Germinal center (tissue), 1 donor: ENCODE measurements at regions not wholly inside any gene's neighbourhood (a gene's known extent, or its start where the extent isn't known, plus 50 kb on each side); places are given as distances from the start of the nearest gene placed in this dataset.

ENCODE experiments used
- DNase-seq: peaks from one replicate; pipeline ENCODE4 v3.0.0; 2012; ENCODE audit warnings: mixed read lengths, low spot score

DNA sequence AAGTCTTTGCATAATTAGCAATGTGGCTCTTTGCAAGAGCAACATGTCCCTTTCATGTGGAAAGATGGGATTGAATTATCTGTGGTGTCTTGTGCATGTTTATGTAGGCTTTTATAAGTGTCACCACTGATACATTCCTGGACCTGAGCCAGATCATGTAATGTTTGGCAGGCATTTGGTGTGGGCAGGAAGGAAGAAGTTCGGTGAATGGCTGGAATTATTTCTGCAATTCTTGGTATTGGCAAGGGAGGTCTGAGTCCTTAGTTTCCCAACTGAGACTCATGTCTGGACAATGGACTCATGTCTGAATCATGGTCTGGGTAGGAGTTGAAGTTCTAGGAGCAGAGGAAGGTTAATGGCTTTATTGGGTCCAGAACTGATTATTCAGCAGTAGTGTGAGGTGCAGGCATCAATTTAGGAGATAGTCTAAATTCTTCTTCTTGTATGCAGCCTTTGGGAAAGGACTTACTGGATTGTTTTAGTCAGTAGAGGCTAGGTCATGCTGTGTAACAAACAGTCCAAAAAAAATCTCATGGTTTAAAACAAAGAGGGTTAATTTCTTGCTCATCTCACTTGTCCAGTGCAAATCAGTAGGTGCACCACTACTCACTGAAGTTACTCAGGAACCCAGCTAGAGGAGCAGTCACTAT is 186.5 kb upstream of the LHX5 start:
- no peak for DNase-seq

DNA sequence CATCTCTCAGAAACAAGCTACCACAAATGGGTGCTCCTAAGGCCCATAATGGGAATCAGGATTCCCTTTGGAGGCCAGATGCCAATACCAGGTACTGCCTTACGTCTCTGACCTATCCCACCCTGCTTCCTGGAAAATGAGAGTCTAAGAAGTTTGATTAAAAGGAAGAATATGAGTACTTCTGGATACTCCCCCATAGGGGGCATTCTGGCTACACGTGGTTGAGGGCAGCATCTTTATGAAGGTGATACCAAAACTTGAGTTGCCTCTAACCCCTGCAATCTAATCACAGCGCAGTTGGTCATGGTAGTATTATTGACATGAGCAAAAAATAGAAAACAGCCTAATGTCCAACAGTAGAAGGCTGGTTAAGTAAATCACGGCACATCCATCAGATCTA is 184.2 kb upstream of the LHX5 start:
- DNase-seq, result no peak

DNA sequence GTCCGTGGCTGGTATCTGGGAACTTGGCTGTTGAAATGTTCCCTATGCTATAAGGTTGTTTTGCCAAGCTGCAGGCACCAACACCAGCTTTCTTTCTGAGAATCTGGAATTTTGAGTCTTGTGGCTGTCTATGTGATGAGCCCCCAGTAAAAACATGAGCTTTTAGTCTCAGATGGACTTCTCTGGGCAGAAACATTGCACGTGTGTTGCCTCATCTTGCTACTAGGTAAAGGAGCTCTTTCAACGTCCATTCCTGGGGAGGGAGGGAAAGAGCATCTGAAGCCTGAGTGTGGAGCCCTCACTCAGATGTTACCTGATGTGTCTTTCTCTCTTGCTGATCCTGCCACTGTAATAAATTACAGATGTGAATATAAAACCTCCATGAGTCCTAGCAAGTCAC is 183.8 kb upstream of the LHX5 start:
- no peak for DNase-seq

DNA sequence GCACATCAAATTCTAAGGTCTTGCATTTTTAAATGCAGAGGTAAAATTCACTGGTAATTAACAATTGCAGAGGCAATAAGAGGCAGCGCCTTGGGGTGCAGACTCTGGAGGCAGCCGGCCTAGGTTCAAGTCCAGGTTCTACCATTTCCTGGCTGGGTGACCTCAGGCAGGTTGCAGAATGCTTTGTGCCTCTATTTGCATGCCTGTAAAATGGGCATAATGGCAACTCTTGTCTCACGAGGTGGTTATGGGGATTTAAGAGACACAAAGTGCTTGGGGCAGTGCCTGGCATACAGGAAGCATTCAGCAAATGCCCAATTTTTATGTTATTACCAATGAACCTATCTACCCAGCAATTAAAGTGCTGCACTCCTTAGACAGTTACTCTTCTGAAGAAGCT is 180.0 kb upstream of the LHX5 start:
- DNase-seq, result no peak

DNA sequence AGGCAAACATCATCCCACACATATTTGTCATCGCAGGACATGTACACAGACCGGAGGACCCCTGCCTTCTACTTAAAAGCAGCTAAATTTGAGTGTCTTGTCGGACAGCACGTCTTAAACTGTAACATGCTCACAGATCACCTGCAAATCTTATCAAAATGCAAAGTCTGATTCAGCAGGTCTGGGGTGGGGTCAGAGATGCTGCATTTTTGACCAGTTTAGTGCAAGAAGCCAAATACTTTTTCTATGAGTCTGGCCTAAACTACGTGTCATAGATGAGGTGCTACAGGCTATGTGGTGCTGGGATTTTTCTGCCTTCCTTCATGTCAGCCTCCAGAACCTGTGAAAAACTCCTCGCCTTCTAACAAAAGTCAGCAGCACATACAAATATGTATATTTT is 178.8 kb upstream of the LHX5 start:
- no peak for DNase-seq

DNA sequence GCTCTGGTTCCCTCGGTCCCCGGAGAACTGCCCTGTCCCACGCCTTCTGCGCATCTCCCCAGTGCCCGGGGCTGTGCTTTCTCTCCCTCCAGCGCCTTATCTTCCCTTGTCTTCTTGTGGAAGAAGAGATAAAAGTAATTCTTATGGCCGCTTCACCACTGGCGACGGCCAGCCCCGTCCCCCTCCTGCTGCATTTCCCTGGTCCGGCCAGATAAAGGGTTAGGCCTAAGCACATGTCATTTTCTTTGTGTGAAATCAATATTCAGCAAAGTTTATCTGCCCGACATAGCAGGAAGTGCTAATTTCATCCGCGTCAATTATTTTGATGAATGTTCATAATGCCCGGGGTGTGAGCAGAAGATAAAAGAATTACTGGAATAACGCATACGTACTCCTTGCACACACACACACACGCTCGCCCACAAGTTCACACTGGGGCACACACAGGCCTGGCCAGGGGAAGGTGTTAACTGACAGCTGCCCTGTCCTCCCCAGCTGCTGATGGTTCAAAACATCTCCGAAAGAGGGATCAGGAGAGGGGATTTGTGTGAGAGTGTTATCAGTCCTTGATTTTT is 177.7 kb upstream of the LHX5 start:
- DNase-seq, result no peak

DNA sequence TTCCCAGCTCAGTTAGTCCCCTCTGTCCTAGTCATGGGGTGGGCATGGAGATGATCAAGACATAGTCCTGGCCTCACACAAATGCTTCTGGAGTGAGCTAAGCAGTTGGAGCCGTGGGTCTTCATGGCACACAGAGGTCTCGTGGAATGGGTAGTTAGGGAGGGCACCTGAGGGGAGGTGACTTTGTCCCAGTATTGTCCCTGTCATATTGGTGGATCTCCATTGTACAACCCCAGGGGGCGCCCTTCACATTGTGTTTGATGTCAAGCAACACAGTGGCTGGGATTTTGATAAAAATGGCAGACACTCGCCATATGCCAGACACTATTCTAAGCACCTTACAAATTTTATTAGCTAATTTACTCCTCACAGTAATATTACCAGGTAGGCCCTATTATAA is 175.4 kb upstream of the LHX5 start:
- DNase-seq, result no peak

DNA sequence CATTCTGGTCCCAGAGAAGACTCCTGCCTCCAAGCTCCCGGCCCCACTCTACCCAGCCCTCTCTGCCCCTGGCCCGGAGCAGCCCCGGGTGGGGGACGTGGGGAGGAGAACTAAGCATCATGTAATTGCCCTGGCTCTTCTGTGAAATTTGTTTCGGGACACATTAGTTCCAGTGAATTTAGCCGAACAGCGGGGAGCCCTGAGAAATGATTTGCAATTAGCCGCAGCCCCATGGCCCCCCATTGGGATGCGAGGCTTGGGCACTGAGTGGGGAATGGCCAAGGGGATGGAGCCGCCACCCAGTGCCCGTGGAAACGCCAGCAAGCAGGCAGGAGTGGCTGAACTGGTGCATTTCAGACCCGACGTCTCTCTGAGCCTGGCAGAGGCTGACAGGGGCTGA is 173.9 kb upstream of the LHX5 start:
- no peak for DNase-seq

DNA sequence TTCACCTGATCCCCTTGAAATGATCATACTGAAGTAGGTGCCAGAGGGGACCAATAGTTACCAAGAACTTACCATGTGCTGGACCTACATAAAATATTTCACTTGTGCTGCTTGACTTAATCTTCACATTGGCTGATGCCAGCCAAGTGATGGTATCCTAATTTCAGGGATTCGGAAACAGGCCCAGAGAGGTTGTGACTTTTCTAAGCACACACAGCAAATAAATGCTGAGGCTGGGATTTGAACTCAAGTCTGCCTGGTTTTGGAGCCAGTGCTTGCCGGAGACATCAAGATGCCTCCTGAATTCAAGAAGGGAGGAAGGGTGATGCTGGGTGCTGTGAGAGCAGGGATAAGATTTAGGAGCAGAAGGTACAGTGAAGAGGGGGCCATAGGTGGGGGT is 173.5 kb upstream of the LHX5 start:
- no peak for DNase-seq

DNA sequence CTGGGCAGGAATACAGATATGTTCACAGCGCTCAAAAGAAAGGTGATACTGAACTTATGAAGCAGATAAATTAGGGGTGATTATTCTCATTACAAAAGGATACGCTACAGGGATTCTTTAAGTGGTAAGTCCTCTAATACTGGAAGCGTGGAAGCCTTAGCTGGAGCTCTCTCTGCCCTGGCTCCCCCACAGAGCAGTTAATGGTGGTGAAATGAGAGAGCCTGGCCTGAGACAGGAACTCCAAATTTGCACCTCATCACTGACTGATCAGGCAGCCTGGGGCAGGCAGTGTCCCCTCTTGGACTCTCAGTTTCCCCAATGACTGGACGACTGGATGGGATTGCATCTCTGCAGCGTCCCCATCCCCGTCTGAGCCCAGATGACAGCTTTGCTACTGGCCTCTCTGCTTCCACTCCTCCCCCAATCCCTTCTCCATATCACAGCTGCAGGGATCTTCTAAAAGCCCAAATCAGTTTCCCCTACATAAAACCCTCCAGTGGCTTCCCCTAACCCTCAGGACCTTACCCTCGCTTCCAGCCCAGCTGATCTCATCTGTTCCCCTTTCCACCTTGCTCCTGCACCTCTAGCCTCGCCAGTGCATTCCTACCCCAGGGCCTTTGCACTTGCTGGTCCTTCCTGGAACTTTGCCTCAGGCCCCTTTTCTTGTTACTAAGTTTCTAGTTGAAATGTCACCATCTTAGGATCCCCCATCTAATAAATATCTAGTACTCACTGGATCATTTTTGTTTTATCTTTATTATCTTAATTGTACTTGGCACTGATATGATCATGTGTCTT is 171.7 kb upstream of the LHX5 start:
- DNase-seq, result no peak

DNA sequence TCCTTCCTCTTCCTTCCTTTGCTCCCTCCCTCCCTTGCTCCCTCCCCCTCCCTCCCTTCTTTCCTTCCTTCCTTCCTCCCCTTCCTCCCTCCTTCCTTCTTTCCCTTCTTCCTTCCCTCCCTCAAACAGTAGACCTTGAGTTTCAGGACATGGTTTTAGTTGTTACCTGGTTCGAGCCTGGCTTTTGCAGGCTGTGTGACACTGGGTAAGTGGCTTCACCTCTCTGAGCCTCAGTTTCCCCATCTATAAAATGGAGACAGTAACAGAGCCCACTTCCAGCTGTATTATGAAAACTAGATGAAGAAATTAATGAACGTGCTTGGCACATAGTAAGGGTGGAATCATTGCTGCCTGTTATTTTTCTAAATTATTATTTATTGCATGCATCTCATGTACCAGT is 171.0 kb upstream of the LHX5 start:
- DNase-seq, result no peak

DNA sequence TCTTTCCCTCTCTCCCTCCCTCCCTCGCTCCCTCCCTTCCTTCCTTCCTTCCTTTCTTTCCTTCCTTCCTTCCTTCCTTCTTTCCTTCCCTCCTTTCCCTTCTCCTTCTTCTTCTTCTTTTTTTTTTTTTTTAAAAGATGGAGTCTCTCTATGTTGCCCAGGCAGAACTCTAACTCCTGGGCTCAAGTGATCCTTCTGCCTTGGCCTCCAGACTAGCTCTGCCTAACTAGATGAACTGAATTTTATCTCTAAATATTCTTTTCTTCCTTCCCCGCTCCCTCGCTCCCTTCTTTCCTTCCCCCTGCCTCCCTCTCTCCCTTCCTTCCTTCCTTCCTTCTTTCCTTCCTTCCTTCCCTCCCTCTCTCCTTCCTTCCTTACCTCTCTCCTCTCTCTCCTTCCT is 170.5 kb upstream of the LHX5 start:
- no peak for DNase-seq

DNA sequence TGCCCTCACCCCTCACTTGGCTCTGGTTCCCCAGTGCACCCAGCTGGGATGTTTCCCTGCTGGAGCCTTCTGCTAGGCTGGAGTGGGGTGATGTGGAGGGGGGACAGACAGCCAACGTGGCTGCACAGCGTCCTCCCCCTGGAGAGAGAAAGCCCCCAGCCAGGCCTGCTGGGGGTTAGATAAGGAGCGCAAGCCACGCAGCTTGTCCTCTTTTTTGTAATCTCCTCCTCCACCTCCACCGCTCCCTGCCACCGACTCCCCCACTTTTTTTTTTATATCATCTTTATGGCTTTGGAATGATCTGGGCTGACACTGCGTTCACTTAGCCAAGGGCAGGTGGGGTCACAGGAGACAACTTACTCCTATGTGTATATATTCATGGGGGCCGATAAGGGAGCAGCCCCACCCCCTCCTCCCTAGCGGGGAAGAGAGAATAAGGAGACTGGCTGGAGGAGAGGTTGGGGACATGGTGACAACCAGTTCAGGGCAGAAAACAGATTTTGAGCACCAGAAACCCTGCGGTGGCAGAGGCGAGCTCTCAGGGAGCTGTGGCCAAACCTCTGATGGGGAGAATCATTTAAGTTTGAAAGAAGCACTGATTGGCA is 169.9 kb upstream of the LHX5 start:
- no peak for DNase-seq

DNA sequence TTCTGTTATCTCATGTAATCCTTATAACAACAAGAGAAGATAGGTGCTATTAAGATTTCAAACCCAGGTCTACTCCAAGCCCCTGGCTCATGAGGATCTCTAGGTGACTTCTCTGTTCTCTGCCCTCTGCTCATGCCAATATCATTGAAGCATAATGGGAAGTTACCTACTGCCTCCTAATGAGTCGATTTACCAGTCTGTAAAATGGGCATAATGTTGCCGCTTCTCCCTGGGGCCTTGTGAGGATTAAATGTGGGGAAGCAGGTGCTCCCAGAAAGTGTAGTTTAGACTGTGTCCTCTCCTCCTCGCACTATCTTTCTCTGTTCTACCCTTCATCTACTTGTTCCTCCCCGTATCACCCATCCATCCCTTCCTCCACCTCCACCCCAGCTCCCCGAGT is 169.2 kb upstream of the LHX5 start:
- DNase-seq, result no peak

DNA sequence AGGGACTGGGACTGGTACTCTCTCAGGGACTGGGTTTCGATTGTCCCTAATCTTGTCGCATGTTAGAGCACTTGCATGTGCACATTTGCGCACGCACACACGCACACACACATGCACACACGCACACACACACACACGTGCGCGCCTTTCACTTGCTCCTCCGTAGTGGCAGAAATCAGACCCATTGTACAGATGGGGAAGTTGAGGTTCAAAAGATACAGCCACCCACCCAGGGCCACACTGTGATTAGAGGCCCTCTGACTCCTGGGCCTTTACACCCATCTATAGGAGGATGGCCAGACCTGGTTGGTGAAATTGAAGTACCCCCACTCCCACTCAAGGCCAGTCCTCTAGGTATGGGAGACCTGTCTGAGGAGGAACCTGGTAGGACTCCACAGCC is 167.8 kb upstream of the LHX5 start:
- DNase-seq, result no peak

DNA sequence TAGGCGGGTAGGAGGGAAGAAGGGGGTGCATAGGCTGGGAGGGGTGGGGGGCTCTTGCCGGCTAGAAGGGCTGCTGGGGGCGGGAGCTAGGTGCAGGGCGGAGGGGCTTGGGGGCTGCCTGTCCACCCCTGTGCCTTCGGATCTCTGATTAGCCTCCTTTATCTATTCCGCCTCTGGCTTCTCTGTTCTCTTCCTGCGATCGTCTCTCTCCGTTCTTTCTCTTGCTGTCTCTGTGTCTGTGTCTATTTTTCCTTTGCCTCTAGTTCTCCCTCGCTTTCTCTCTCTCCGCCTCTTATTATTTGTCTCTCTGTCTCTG is 166.7 kb upstream of the LHX5 start:
- no peak for DNase-seq

DNA sequence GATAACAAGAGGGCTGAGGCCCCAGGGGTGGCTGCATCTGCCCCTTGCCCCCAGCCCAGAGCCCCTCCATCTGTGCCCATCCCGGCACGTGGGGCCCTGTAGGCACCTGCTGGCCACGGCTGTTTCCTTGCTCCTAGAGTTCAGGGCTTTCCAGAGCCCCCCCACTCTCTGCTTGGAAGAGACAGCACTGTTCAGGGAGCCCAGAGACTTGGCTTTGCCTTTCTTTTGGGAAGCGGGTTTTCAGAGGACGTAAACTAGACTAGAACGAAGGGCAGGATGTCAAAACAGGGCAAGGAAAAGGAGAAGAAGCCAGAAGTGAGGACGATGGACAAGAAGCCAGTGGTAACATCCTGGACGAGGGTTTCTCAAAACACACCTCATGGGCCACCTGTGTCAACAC is 163.3 kb upstream of the LHX5 start:
- no peak for DNase-seq

DNA sequence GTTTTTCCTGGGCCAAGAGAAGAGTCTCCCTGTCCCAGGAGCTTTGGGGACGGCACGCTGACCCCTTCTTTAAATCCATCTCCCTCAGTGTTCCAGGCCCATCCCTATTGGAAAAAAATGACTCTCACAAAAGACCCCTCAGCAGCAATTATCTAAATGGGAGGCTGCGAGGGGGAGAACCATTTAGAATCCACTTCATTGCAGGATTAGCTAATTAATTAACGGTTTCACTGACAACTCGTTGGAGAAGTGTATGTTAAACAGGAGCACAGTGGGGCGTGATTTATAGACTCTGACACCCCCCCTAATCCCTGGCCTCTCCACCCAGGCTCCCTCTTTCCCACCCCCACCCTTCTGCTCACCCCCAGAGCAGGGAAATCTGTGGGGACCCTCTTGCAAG is 162.8 kb upstream of the LHX5 start:
- DNase-seq, result no peak

DNA sequence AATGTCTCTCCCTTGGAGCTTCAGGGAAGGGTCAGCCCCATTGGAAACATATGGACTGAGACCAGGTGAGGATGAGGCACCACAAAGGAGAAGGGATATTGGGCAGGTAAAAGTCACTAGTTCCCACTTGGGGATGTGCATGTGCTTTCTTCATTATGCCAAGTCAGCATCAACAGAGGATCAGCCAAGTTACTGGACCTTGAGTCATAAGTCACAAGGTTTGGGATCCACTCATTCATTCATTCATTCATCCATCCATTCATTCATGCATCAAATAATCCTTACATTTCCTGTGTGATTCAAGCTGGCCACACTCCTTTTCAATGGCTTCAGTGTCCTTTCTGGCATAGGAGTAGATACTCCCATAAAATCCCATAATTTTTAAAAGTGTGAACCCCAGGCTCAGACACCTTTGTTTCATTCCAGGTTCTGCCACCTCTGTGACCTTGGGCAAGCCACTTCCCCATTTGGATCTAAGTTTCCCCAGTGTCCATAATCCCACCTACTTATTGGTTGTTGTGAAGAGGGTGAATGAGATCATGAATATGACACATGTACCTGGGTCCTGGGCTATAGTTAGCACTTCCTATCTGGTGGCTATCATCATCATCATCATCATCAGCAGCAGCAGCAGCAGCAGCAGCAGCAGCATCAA is 162.1 kb upstream of the LHX5 start:
- no peak for DNase-seq

DNA sequence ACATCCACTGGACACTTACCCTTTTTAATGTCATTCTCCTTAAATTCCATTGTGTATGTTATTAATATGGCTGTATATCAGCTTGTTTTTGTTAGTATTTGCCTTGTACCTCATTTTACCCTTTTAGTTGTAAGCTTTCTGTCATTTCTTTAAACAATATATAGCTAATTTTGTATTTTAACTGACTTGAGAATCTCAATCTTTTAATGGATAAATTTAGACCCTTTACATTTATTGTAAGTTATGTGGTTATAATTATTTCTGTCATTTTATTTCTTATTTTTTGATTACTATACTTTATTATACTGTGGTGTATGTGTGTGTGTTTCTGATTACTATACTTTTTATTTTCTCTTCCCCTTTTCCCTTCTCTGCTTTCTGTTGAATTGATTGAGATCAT is 159.0 kb upstream of the LHX5 start:
- no peak for DNase-seq

DNA sequence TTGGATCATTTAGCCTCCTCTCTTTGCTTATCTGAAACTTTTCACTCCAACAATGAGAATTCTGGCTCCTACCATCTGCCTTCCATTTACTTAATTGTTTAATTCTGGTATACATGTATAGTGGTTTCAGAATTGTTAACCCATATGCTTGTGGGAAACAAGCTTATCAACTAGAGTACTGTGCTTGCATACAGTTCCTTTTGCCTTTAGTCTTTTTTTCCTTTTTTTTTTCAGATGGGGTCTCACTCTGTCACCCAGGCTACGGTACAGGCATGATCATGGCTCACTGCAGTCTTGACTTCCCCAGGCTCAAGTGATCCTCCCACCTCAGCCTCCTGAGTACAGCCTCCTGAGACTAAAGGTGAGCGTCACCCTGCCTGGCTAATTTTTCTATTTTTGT is 153.8 kb upstream of the LHX5 start:
- no peak for DNase-seq

DNA sequence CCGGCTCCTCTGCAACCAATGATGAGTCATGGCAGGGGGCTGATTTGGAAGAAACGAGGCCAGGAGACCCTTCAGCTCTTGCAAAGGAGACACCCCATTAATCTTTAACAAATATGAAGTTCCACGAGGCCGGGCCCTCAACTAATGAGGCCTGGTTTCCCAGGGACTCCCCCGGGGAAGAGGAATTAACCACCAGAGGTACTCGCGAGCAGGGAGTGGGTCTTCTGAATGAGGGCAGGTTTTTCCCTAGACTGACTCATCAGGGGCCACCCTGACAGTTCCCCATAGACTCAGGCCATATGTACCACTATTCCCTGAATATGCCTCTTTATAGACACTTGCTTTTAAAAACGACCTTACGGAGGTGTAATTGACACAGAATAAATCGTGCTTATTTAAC is 150.7 kb upstream of the LHX5 start:
- DNase-seq, result no peak

DNA sequence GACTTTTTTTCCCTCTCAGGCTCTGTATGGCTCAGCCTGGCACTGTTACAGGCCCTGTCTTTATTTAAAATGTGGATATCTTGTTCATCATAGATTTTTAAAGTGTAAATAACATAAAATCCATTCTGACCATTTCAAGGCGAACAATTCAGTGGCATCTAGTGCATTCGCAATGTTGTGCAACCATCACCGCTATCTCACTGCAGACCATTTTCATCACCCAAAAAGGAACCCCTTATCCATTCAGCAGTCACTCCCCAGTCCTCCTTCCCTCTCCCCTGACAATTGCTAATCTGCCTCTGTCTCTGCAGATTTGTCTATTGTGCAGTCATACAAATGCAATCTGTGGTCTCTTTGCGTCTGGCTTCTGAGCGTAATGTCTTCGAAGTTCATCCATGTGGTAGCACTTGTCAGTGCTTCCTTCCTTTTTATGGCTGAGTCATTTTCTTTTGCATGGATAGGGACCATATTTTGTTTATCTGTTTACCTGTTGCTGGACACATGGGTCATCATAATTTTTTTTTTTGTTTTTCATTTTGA is 148.8 kb upstream of the LHX5 start:
- DNase-seq, result no peak
